ENCODE measurements at regions not wholly inside any gene's neighbourhood (a gene's known extent, or its start where the extent isn't known, plus 50 kb on each side); places are given as distances from the start of the nearest gene placed in this dataset.

GRCh38 chr2:236661061-236661761 lies 91.6 kb downstream of the ACKR3 start:
- ChIA-PET POLR2A (no interaction called here), CTCF (no interaction called here)
- WGBS (ENCODE audit: insufficient coverage): 66% methylated on average over 3 of the region's 4 CpGs
- Histone ChIP-seq H3K27me3 (replicated peaks in 2 of 5; ENCODE audit: control insufficient read depth in 4 of 5, insufficient read depth in 5 of 5, low read length in 4 of 5) (peaks cover 0 to 41% (median 2%) of the 10 kb centered on the region in 5 experiments), H3K9me3 (ENCODE audit: control extremely low read depth in 1 of 5, control insufficient read depth in 4 of 5, insufficient read depth in 2 of 5, low read depth in 1 of 5, low read length in 4 of 5) (no peaks in the 10 kb centered on the region), H3K4me3 (ENCODE audit: control insufficient read depth in 1 of 7, extremely low read depth in 1 of 7, insufficient read depth in 4 of 7, low read depth in 2 of 7, low read length in 6 of 7) (no peak overlapping the region), H3K27ac (ENCODE audit: insufficient read depth in 1 of 2, low read depth in 1 of 2, low read length in 2 of 2, poor library complexity in 1 of 2, severe bottlenecking in 2 of 2) (no peak overlapping the region), H3K4me1 (ENCODE audit: control extremely low read depth in 1 of 4, control insufficient read depth in 4 of 4, insufficient read depth in 4 of 4, low read length in 3 of 4) (no peaks in the 10 kb centered on the region), H3K36me3 (ENCODE audit: control insufficient read depth in 4 of 4, insufficient read depth in 4 of 4, low read length in 3 of 4) (no peaks in the 10 kb centered on the region)
- DNase-seq: no peak

- Histone ChIP-seq H3K27me3 (replicated peaks in 2 of 5; ENCODE audit: control insufficient read depth in 4 of 5, insufficient read depth in 5 of 5, low read length in 4 of 5) (peaks cover 0 to 41% (median 2%) of the 10 kb centered on the region in 5 experiments), H3K36me3 (ENCODE audit: control insufficient read depth in 4 of 4, insufficient read depth in 4 of 4, low read length in 3 of 4) (no peaks in the 10 kb centered on the region), H3K4me3 (ENCODE audit: control insufficient read depth in 1 of 7, extremely low read depth in 1 of 7, insufficient read depth in 4 of 7, low read depth in 2 of 7, low read length in 6 of 7) (no peak overlapping the region), H3K9me3 (ENCODE audit: control extremely low read depth in 1 of 5, control insufficient read depth in 4 of 5, insufficient read depth in 2 of 5, low read depth in 1 of 5, low read length in 4 of 5) (peaks cover 0 to 3% (median 0%) of the 10 kb centered on the region in 5 experiments), H3K4me1 (ENCODE audit: control extremely low read depth in 1 of 4, control insufficient read depth in 4 of 4, insufficient read depth in 4 of 4, low read length in 3 of 4) (no peaks in the 10 kb centered on the region), H3K27ac (ENCODE audit: insufficient read depth in 1 of 2, low read depth in 1 of 2, low read length in 2 of 2, poor library complexity in 1 of 2, severe bottlenecking in 2 of 2) (no peak overlapping the region)
- no CpG with 5 or more reads among the region's 2 CpGs for WGBS (ENCODE audit: insufficient coverage)
- DNase-seq: no peak
- CTCF ChIA-PET: no interaction called here
- POLR2A ChIA-PET: no interaction called here
Observed at GRCh38 chr2:236661762-236662110, 92.1 kb downstream of the ACKR3 start.

- H3K4me1 ChIP-seq (ENCODE audit: control extremely low read depth in 1 of 4, control insufficient read depth in 4 of 4, insufficient read depth in 4 of 4, low read length in 3 of 4): no peaks in the 10 kb centered on the region
- ChIA-PET POLR2A (no interaction called here), CTCF (no interaction called here)
- no peak overlapping the region for H3K27ac ChIP-seq (ENCODE audit: insufficient read depth in 1 of 2, low read depth in 1 of 2, low read length in 2 of 2, poor library complexity in 1 of 2, severe bottlenecking in 2 of 2)
- DNase-seq: no peak
- 89% methylated on average over 9 of the region's 11 CpGs for WGBS (ENCODE audit: insufficient coverage)
- H3K4me3 ChIP-seq (ENCODE audit: control insufficient read depth in 1 of 7, extremely low read depth in 1 of 7, insufficient read depth in 4 of 7, low read depth in 2 of 7, low read length in 6 of 7): no peak overlapping the region
- H3K27me3 ChIP-seq (replicated peaks in 2 of 5; ENCODE audit: control insufficient read depth in 4 of 5, insufficient read depth in 5 of 5, low read length in 4 of 5): peaks cover 0 to 39% (median 2%) of the 10 kb centered on the region in 5 experiments
- H3K9me3 ChIP-seq (ENCODE audit: control extremely low read depth in 1 of 5, control insufficient read depth in 4 of 5, insufficient read depth in 2 of 5, low read depth in 1 of 5, low read length in 4 of 5): peaks cover 0 to 4% (median 0%) of the 10 kb centered on the region in 5 experiments
- no peaks in the 10 kb centered on the region for H3K36me3 ChIP-seq (ENCODE audit: control insufficient read depth in 4 of 4, insufficient read depth in 4 of 4, low read length in 3 of 4)
Observed at GRCh38 chr2:236662231-236663185, 92.9 kb downstream of the ACKR3 start.

GRCh38 chr2:236663287-236664101 lies 93.9 kb downstream of the ACKR3 start:
- Histone ChIP-seq H3K27ac (ENCODE audit: insufficient read depth in 1 of 2, low read depth in 1 of 2, low read length in 2 of 2, poor library complexity in 1 of 2, severe bottlenecking in 2 of 2) (no peak overlapping the region), H3K4me3 (ENCODE audit: control insufficient read depth in 1 of 7, extremely low read depth in 1 of 7, insufficient read depth in 4 of 7, low read depth in 2 of 7, low read length in 6 of 7) (no peak overlapping the region), H3K36me3 (ENCODE audit: control insufficient read depth in 4 of 4, insufficient read depth in 4 of 4, low read length in 3 of 4) (no peaks in the 10 kb centered on the region), H3K9me3 (ENCODE audit: control extremely low read depth in 1 of 5, control insufficient read depth in 4 of 5, insufficient read depth in 2 of 5, low read depth in 1 of 5, low read length in 4 of 5) (peaks cover 0 to 4% (median 0%) of the 10 kb centered on the region in 5 experiments), H3K4me1 (ENCODE audit: control extremely low read depth in 1 of 4, control insufficient read depth in 4 of 4, insufficient read depth in 4 of 4, low read length in 3 of 4) (no peaks in the 10 kb centered on the region), H3K27me3 (replicated peaks in 2 of 5; ENCODE audit: control insufficient read depth in 4 of 5, insufficient read depth in 5 of 5, low read length in 4 of 5) (peaks cover 0 to 35% (median 2%) of the 10 kb centered on the region in 5 experiments)
- CTCF ChIA-PET: no interaction called here
- 95% methylated on average over 11 of the region's 17 CpGs for WGBS (ENCODE audit: insufficient coverage)
- no peak for DNase-seq
- POLR2A ChIA-PET: no interaction called here

- no peak for DNase-seq
- Histone ChIP-seq H3K27ac (ENCODE audit: insufficient read depth in 1 of 2, low read depth in 1 of 2, low read length in 2 of 2, poor library complexity in 1 of 2, severe bottlenecking in 2 of 2) (no peak overlapping the region), H3K9me3 (ENCODE audit: control extremely low read depth in 1 of 5, control insufficient read depth in 4 of 5, insufficient read depth in 2 of 5, low read depth in 1 of 5, low read length in 4 of 5) (peaks cover 0 to 4% (median 0%) of the 10 kb centered on the region in 5 experiments), H3K4me3 (ENCODE audit: control insufficient read depth in 1 of 7, extremely low read depth in 1 of 7, insufficient read depth in 4 of 7, low read depth in 2 of 7, low read length in 6 of 7) (no peak overlapping the region), H3K27me3 (replicated peaks in 2 of 5; ENCODE audit: control insufficient read depth in 4 of 5, insufficient read depth in 5 of 5, low read length in 4 of 5) (peaks cover 0 to 32% (median 2%) of the 10 kb centered on the region in 5 experiments), H3K36me3 (ENCODE audit: control insufficient read depth in 4 of 4, insufficient read depth in 4 of 4, low read length in 3 of 4) (no peaks in the 10 kb centered on the region), H3K4me1 (ENCODE audit: control extremely low read depth in 1 of 4, control insufficient read depth in 4 of 4, insufficient read depth in 4 of 4, low read length in 3 of 4) (no peaks in the 10 kb centered on the region)
- 100% methylated on average over 1 of the region's 6 CpGs for WGBS (ENCODE audit: insufficient coverage)
- ChIA-PET POLR2A (no interaction called here), CTCF (no interaction called here)
Observed at GRCh38 chr2:236664136-236664535, 94.5 kb downstream of the ACKR3 start.

GRCh38 chr2:236665101-236665500 lies 95.5 kb downstream of the ACKR3 start:
- peaks cover 0 to 4% (median 0%) of the 10 kb centered on the region in 5 experiments for H3K9me3 ChIP-seq (ENCODE audit: control extremely low read depth in 1 of 5, control insufficient read depth in 4 of 5, insufficient read depth in 2 of 5, low read depth in 1 of 5, low read length in 4 of 5)
- 100% methylated on average over 1 of the region's 7 CpGs for WGBS (ENCODE audit: insufficient coverage)
- H3K36me3 ChIP-seq (ENCODE audit: control insufficient read depth in 4 of 4, insufficient read depth in 4 of 4, low read length in 3 of 4): no peaks in the 10 kb centered on the region
- no peak for DNase-seq
- no peaks in the 10 kb centered on the region for H3K4me1 ChIP-seq (ENCODE audit: control extremely low read depth in 1 of 4, control insufficient read depth in 4 of 4, insufficient read depth in 4 of 4, low read length in 3 of 4)
- CTCF ChIA-PET: no interaction called here
- peaks cover 0 to 23% (median 2%) of the 10 kb centered on the region in 5 experiments for H3K27me3 ChIP-seq (replicated peaks in 2 of 5; ENCODE audit: control insufficient read depth in 4 of 5, insufficient read depth in 5 of 5, low read length in 4 of 5)
- H3K27ac ChIP-seq (ENCODE audit: insufficient read depth in 1 of 2, low read depth in 1 of 2, low read length in 2 of 2, poor library complexity in 1 of 2, severe bottlenecking in 2 of 2): no peak overlapping the region
- no peak overlapping the region for H3K4me3 ChIP-seq (ENCODE audit: control insufficient read depth in 1 of 7, extremely low read depth in 1 of 7, insufficient read depth in 4 of 7, low read depth in 2 of 7, low read length in 6 of 7)
- POLR2A ChIA-PET: no interaction called here
